ENCODE measurements at regions not wholly inside any gene's neighbourhood (a gene's known extent, or its start where the extent isn't known, plus 50 kb on each side); places are given as distances from the start of the nearest gene placed in this dataset.

GRCh38 chr4:65845199-65845773, 175.0 kb upstream of the EPHA5 start:
- DNase-seq = no peak

- DNase-seq = no peak
These were observed 169.1 kb upstream of the EPHA5 start for GRCh38 chr4:65839164-65839931.

GRCh38 chr4:65834707-65835106, 164.4 kb upstream of the EPHA5 start:
- DNase-seq = no peak

- no peak for DNase-seq
These were observed 161.5 kb upstream of the EPHA5 start for GRCh38 chr4:65831828-65832227.

- DNase-seq = no peak
These were observed 154.9 kb upstream of the EPHA5 start for GRCh38 chr4:65825116-65825753.

GRCh38 chr4:65819192-65819591, 148.9 kb upstream of the EPHA5 start:
- no peak for DNase-seq

GRCh38 chr4:65805936-65806335, 135.6 kb upstream of the EPHA5 start:
- DNase-seq = no peak

- DNase-seq = no peak
These were observed 129.2 kb upstream of the EPHA5 start for GRCh38 chr4:65799513-65799912.

GRCh38 chr4:65798498-65799127, 128.3 kb upstream of the EPHA5 start:
- DNase-seq = no peak

GRCh38 chr4:65791812-65792308, 121.6 kb upstream of the EPHA5 start:
- no peak for DNase-seq

GRCh38 chr4:65791111-65791811, 121.0 kb upstream of the EPHA5 start:
- DNase-seq = no peak

- no peak for DNase-seq
These were observed 119.5 kb upstream of the EPHA5 start for GRCh38 chr4:65789805-65790204.

GRCh38 chr4:65789341-65789740, 119.1 kb upstream of the EPHA5 start:
- DNase-seq = no peak

- no peak for DNase-seq
These were observed 107.0 kb upstream of the EPHA5 start for GRCh38 chr4:65777270-65777669.

- no peak for DNase-seq
These were observed 103.3 kb upstream of the EPHA5 start for GRCh38 chr4:65773636-65774035.

GRCh38 chr4:65747386-65747785, 77.1 kb upstream of the EPHA5 start:
- no peak for DNase-seq

- DNase-seq = no peak
These were observed 67.8 kb upstream of the EPHA5 start for GRCh38 chr4:65738134-65738533.

GRCh38 chr4:65737672-65738071, 67.4 kb upstream of the EPHA5 start:
- no peak for DNase-seq

GRCh38 chr4:65724973-65725372, 54.7 kb upstream of the EPHA5 start:
- no peak for DNase-seq

Data from central memory CD4-positive, alpha-beta T cell (primary cell).